ENCODE measurements at regions not wholly inside any gene's neighbourhood (a gene's known extent, or its start where the extent isn't known, plus 50 kb on each side); places are given as distances from the start of the nearest gene placed in this dataset.

DNA sequence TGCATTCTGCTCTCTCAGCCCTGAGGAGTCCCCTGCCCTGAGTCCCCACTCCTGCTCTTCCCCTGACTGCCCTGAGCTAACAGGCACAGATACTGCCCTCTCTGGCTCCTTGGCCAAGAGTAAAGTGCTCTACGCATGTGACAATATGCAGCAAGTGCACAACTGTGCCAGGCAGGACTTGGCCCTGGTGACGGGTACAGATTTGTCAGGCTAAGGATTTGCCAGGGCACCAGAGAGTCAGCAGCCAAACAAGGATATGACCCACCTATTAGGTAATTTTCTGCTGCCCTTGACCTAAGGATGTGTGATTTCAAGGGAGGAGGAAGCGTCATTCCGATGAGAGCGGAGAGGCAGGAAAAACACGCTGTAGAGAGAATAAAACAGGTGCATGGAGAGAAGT, 339.0 kb downstream of the PTPRU start:
- no peak for TF ChIP-seq EZH2 (conservative IDR thresholded peaks at IDR 0.05; ENCODE audit: low read depth, low read length)
- no peak for TF ChIP-seq ZNF224 (CRISPR knock-in tag; IDR thresholded peaks at IDR 0.05)
- no peak for TF ChIP-seq ZNF563 (CRISPR knock-in tag; IDR thresholded peaks at IDR 0.05)
- no peak for TF ChIP-seq CHCHD3 (CRISPR knock-in tag; IDR thresholded peaks at IDR 0.05)
- TF ChIP-seq TAF1 (CRISPR knock-in tag; IDR thresholded peaks at IDR 0.05): no peak
- no peak for TF ChIP-seq GABPB1 (CRISPR knock-in tag; IDR thresholded peaks at IDR 0.05)
- TF ChIP-seq U2AF2 (IDR thresholded peaks at IDR 0.05; ENCODE audit: low read depth, low read length): no peak
- TF ChIP-seq, protein P1, sequence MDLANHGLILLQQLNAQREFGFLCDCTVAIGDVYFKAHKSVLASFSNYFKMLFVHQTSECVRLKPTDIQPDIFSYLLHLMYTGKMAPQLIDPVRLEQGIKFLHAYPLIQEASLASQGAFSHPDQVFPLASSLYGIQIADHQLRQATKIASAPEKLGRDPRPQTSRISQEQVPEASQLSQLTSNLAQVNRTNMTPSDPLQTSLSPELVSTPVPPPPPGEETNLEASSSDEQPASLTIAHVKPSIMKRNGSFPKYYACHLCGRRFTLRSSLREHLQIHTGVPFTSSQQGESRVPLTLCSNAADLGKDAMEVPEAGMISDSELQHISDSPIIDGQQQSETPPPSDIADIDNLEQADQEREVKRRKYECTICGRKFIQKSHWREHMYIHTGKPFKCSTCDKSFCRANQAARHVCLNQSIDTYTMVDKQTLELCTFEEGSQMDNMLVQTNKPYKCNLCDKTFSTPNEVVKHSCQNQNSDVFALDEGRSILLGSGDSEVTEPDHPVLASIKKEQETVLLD (CRISPR knock-in tag; IDR thresholded peaks at IDR 0.05; ENCODE audit: low read depth): no peak
- TF ChIP-seq ZNF550 (CRISPR knock-in tag; IDR thresholded peaks at IDR 0.05; ENCODE audit: borderline replicate concordance): no peak
- no peak for TF ChIP-seq ZNF274 (CRISPR knock-in tag; IDR thresholded peaks at IDR 0.05)
